Nephron progenitor cell (in vitro differentiated cells): ENCODE measurements at regions not wholly inside any gene's neighbourhood (a gene's known extent, or its start where the extent isn't known, plus 50 kb on each side); places are given as distances from the start of the nearest gene placed in this dataset.
"Not testable (repeated sequence)": the region's sequence is repeated elsewhere in the genome, so short reads cannot be mapped to it uniquely, and the experiment has no call there.

Source experiments
- DNase-seq: peaks from one replicate; pipeline ENCODE4 v3.0.0; 2021
- H3K27ac Mint-ChIP-seq: 2 replicates; pipeline ENCODE4 v1.8.0; 2021; ENCODE audit warnings: mild to moderate bottlenecking, moderate library complexity, mixed read lengths
- H3K27me3 Mint-ChIP-seq: 2 replicates; pipeline ENCODE4 v1.8.0; 2021; ENCODE audit warnings: mild to moderate bottlenecking, low read depth, mixed read lengths; ENCODE audit not compliant: poor library complexity
- H3K36me3 Mint-ChIP-seq: 2 replicates; pipeline ENCODE4 v1.8.0; 2021; ENCODE audit warnings: low read depth, mixed read lengths
- H3K4me1 Mint-ChIP-seq: 2 replicates; pipeline ENCODE4 v1.8.0; 2021; ENCODE audit warnings: mixed read lengths
- H3K4me3 Mint-ChIP-seq: 2 replicates; pipeline ENCODE4 v1.8.0; 2021; ENCODE audit warnings: mild to moderate bottlenecking, moderate library complexity, mixed read lengths
- H3K9me3 Mint-ChIP-seq: 2 replicates; pipeline ENCODE4 v1.8.0; 2021; ENCODE audit warnings: mild to moderate bottlenecking, moderate library complexity, mixed read lengths
- CTCF ChIP-seq: fragments of 200-600 bp; sonication (generic); IDR thresholded peaks from 2 replicates; pipeline ENCODE4 v1.5.0; 2021; ENCODE audit warnings: antibody characterized with exemption

- Mint-ChIP-seq H3K36me3 (no peaks in the 10 kb centered on the region), H3K9me3 (peaks cover 5% of the 10 kb centered on the region), H3K27ac (no peak overlapping the region), H3K4me3 (no peak overlapping the region), H3K4me1 (no peaks in the 10 kb centered on the region), H3K27me3 (peaks cover 6% of the 10 kb centered on the region)
- DNase-seq: no peak
- no peak for TF ChIP-seq CTCF
Measured at GRCh38 chrX:3943965-3944364, 230.5 kb upstream of the PRKX start.

GRCh38 chrX:3940000-3940610 lies 226.7 kb upstream of the PRKX start:
- Mint-ChIP-seq H3K27me3 (peaks cover 3% of the 10 kb centered on the region), H3K4me1 (no peaks in the 10 kb centered on the region), H3K9me3 (peaks cover 5% of the 10 kb centered on the region), H3K27ac (no peak overlapping the region), H3K4me3 (no peak overlapping the region), H3K36me3 (no peaks in the 10 kb centered on the region)
- no peak for DNase-seq
- TF ChIP-seq CTCF: peak; percentile 52

GRCh38 chrX:3938587-3938986 lies 225.1 kb upstream of the PRKX start:
- TF ChIP-seq CTCF: no peak
- Mint-ChIP-seq H3K9me3 (peaks cover 5% of the 10 kb centered on the region), H3K36me3 (no peaks in the 10 kb centered on the region), H3K27me3 (no peaks in the 10 kb centered on the region), H3K4me1 (no peaks in the 10 kb centered on the region), H3K4me3 (no peak overlapping the region), H3K27ac (no peak overlapping the region)
- DNase-seq: no peak

GRCh38 chrX:3935196-3935595 lies 221.7 kb upstream of the PRKX start:
- not testable (repeated sequence) for H3K4me1 Mint-ChIP-seq, H3K4me3 Mint-ChIP-seq, H3K27me3 Mint-ChIP-seq, H3K9me3 Mint-ChIP-seq, DNase-seq, H3K27ac Mint-ChIP-seq, H3K36me3 Mint-ChIP-seq

GRCh38 chrX:3920424-3921017 lies 207.1 kb upstream of the PRKX start:
- H3K36me3 Mint-ChIP-seq, H3K27me3 Mint-ChIP-seq, H3K27ac Mint-ChIP-seq, H3K4me3 Mint-ChIP-seq, H3K9me3 Mint-ChIP-seq, DNase-seq, H3K4me1 Mint-ChIP-seq: not testable (repeated sequence)

- not testable (repeated sequence) for H3K9me3 Mint-ChIP-seq, H3K27ac Mint-ChIP-seq, H3K27me3 Mint-ChIP-seq, H3K36me3 Mint-ChIP-seq, DNase-seq, H3K4me3 Mint-ChIP-seq, H3K4me1 Mint-ChIP-seq
Measured at GRCh38 chrX:3919668-3920423, 206.4 kb upstream of the PRKX start.

GRCh38 chrX:3914813-3915212 lies 201.4 kb upstream of the PRKX start:
- not testable (repeated sequence) for DNase-seq, H3K27ac Mint-ChIP-seq, H3K27me3 Mint-ChIP-seq, H3K4me1 Mint-ChIP-seq, H3K36me3 Mint-ChIP-seq, H3K4me3 Mint-ChIP-seq, H3K9me3 Mint-ChIP-seq

GRCh38 chrX:3914059-3914458 lies 200.6 kb upstream of the PRKX start:
- not testable (repeated sequence) for H3K4me1 Mint-ChIP-seq, H3K27ac Mint-ChIP-seq, DNase-seq, H3K4me3 Mint-ChIP-seq, H3K27me3 Mint-ChIP-seq, H3K9me3 Mint-ChIP-seq, H3K36me3 Mint-ChIP-seq

- DNase-seq, H3K4me3 Mint-ChIP-seq, H3K27ac Mint-ChIP-seq, H3K4me1 Mint-ChIP-seq, H3K9me3 Mint-ChIP-seq, H3K36me3 Mint-ChIP-seq, H3K27me3 Mint-ChIP-seq: not testable (repeated sequence)
Measured at GRCh38 chrX:3911012-3911411, 197.6 kb upstream of the PRKX start.

GRCh38 chrX:3910611-3911010 lies 197.2 kb upstream of the PRKX start:
- H3K9me3 Mint-ChIP-seq, H3K4me3 Mint-ChIP-seq, H3K27ac Mint-ChIP-seq, DNase-seq, H3K4me1 Mint-ChIP-seq, H3K27me3 Mint-ChIP-seq, H3K36me3 Mint-ChIP-seq: not testable (repeated sequence)

GRCh38 chrX:3905522-3906258 lies 192.2 kb upstream of the PRKX start:
- DNase-seq, H3K27me3 Mint-ChIP-seq, H3K27ac Mint-ChIP-seq, H3K36me3 Mint-ChIP-seq, H3K4me3 Mint-ChIP-seq, H3K4me1 Mint-ChIP-seq, H3K9me3 Mint-ChIP-seq: not testable (repeated sequence)
